ENCODE measurements at regions not wholly inside any gene's neighbourhood (a gene's known extent, or its start where the extent isn't known, plus 50 kb on each side); places are given as distances from the start of the nearest gene placed in this dataset.

DNA sequence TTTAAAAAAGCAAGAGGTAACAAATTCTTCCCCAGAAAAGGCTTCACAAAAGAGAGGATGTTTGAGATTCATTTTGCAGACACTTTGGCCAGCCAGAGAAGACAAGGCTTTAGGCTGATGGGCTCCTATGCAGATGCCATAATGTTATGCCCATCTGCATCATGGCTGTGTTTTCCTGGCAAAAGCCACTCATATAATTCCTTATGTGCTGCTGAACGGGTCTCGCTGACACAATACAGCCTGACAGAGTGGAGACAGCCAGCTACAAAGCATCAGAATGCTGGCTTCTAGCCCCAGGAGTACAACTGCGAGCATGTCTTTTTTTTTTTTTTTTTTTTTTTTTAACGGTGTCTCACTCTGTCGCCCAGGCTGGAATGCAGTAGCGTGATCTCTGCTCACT, 1157.4 kb upstream of the AUTS2 start:
- no TSS peak for BruUV-seq (replicated peaks)
- ChIA-PET CTCF (interaction anchor here (0.6 kb wide), 1 partner anchor 33 kb away, joined by 13 read pairs; no protein-coding TSS in a partner anchor), POLR2A (ENCODE audit: low non-redundant PET) (no interaction called here)
- peaks cover 8% of the 10 kb centered on the region for H3K4me1 ChIP-seq (ENCODE audit: insufficient read depth, low read length, poor library complexity, severe bottlenecking)
- intact Hi-C loops (cut with micrococcal nuclease; ENCODE audit: unreplicated experiment), result no loop called here
- no peaks in the 10 kb centered on the region for H3K9me3 ChIP-seq (ENCODE audit: low read depth, low read length, poor library complexity, severe bottlenecking)
- no peaks in the 10 kb centered on the region for H3K36me3 ChIP-seq (ENCODE audit: insufficient read depth, low read length, poor library complexity, severe bottlenecking)
- H3K27ac ChIP-seq (ENCODE audit: low read depth, low read length, poor library complexity, severe bottlenecking), result no peak overlapping the region
- TF ChIP-seq EZH2 (IDR thresholded peaks at IDR 0.05; ENCODE audit: borderline replicate concordance, low read depth, low read length, poor library complexity, severe bottlenecking) (no peak), CTCF (conservative IDR thresholded peaks at IDR 0.05; ENCODE audit: low read depth, low read length) (no peak)
- no peaks in the 10 kb centered on the region for H3K27me3 ChIP-seq (replicated peaks; ENCODE audit: insufficient read depth, low read depth, low read length, poor library complexity)
- no peak overlapping the region for H3K4me3 ChIP-seq (ENCODE audit: low read depth, low read length, poor library complexity, severe bottlenecking)
- DNase-seq (ENCODE audit: low spot score), result peak; percentile 38

GRCh38 chr7:68441645-68442044, 1156.6 kb upstream of the AUTS2 start:
- Histone ChIP-seq H3K27ac (ENCODE audit: low read depth, low read length, poor library complexity, severe bottlenecking) (no peak overlapping the region), H3K4me3 (ENCODE audit: low read depth, low read length, poor library complexity, severe bottlenecking) (no peak overlapping the region), H3K4me1 (ENCODE audit: insufficient read depth, low read length, poor library complexity, severe bottlenecking) (peaks cover 8% of the 10 kb centered on the region), H3K36me3 (ENCODE audit: insufficient read depth, low read length, poor library complexity, severe bottlenecking) (no peaks in the 10 kb centered on the region), H3K9me3 (ENCODE audit: low read depth, low read length, poor library complexity, severe bottlenecking) (no peaks in the 10 kb centered on the region), H3K27me3 (replicated peaks; ENCODE audit: insufficient read depth, low read depth, low read length, poor library complexity) (no peaks in the 10 kb centered on the region)
- intact Hi-C loops (cut with micrococcal nuclease; ENCODE audit: unreplicated experiment), result no loop called here
- ChIA-PET CTCF (no interaction called here), POLR2A (ENCODE audit: low non-redundant PET) (no interaction called here)
- DNase-seq (ENCODE audit: low spot score), result peak; percentile 44
- TF ChIP-seq CTCF (conservative IDR thresholded peaks at IDR 0.05; ENCODE audit: low read depth, low read length) (no peak), EZH2 (IDR thresholded peaks at IDR 0.05; ENCODE audit: borderline replicate concordance, low read depth, low read length, poor library complexity, severe bottlenecking) (no peak)
- BruUV-seq (replicated peaks), result no TSS peak

- Histone ChIP-seq H3K9me3 (ENCODE audit: low read depth, low read length, poor library complexity, severe bottlenecking) (no peaks in the 10 kb centered on the region), H3K27ac (ENCODE audit: low read depth, low read length, poor library complexity, severe bottlenecking) (no peak overlapping the region), H3K4me3 (ENCODE audit: low read depth, low read length, poor library complexity, severe bottlenecking) (no peak overlapping the region), H3K36me3 (ENCODE audit: insufficient read depth, low read length, poor library complexity, severe bottlenecking) (no peaks in the 10 kb centered on the region), H3K4me1 (ENCODE audit: insufficient read depth, low read length, poor library complexity, severe bottlenecking) (peaks cover 8% of the 10 kb centered on the region), H3K27me3 (replicated peaks; ENCODE audit: insufficient read depth, low read depth, low read length, poor library complexity) (no peaks in the 10 kb centered on the region)
- DNase-seq (ENCODE audit: low spot score), result no peak
- BruUV-seq (replicated peaks), result no TSS peak
- POLR2A ChIA-PET (ENCODE audit: low non-redundant PET), result no interaction called here
- CTCF ChIA-PET, result no interaction called here
- intact Hi-C loops (cut with micrococcal nuclease; ENCODE audit: unreplicated experiment), result no loop called here
- TF ChIP-seq CTCF (conservative IDR thresholded peaks at IDR 0.05; ENCODE audit: low read depth, low read length), result no peak
- TF ChIP-seq EZH2 (IDR thresholded peaks at IDR 0.05; ENCODE audit: borderline replicate concordance, low read depth, low read length, poor library complexity, severe bottlenecking), result no peak
Observed at GRCh38 chr7:68442931-68443631, 1155.2 kb upstream of the AUTS2 start.

Measured in A673 (cell line).